ENCODE measurements at regions not wholly inside any gene's neighbourhood (a gene's known extent, or its start where the extent isn't known, plus 50 kb on each side); places are given as distances from the start of the nearest gene placed in this dataset.

DNA sequence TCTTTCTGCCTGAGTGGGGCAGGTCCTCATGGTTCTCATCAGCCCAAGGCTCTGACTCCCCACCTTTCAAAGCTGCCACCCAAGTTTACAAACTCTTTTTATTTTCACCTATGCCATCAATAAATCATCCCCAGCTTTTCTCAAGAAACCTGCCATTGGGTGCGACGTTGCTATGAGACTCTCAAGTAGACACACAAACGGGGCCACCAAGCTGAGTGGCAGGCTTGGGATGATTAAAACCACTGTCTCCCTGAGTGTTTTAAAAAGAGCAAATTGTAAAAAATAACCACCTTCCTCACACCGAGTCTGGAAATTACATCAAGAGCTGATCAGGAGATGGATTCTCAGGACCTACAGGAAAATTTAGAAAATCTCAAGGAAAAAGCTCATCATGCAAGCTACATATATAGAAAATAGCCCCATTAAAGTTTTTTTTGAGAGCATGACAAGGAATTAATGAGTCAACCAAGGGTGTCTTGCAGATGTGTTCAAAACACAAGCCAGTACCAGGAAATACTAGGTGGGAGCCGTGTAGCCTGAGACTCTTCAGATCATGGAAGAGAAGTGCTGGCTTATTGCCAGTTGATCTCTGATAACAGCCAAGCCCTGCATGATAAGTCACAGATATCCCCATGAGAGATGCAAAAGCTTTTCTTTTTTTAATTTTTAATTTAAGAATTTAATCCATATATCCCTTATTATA, 158.4 kb upstream of the BACE2 start:
- intact Hi-C loops (cut with DNase I), result no loop called here
- no peaks in the 10 kb centered on the region for H3K4me1 ChIP-seq
- TF ChIP-seq POLR2AphosphoS5 (IDR thresholded peaks at IDR 0.05), result no peak
- no peak for TF ChIP-seq CTCF (IDR thresholded peaks at IDR 0.05)
- no peak for TF ChIP-seq POLR2A (IDR thresholded peaks at IDR 0.05; ENCODE audit: low read depth)
- no peak for TF ChIP-seq EP300 (IDR thresholded peaks at IDR 0.05)
- H3K4me3 ChIP-seq, result no peak overlapping the region
- peaks cover 0 to 26% (median 0%) of the 10 kb centered on the region in 4 donors for H3K27me3 ChIP-seq
- no peaks in the 10 kb centered on the region for H3K36me3 ChIP-seq
- 48% methylated on average over 5 of the region's 5 CpGs for WGBS
- H3K9me3 ChIP-seq, result peaks cover 0 to 15% (median 0%) of the 10 kb centered on the region in 4 donors
- no peak overlapping the region for H3K27ac ChIP-seq (replicated peaks in 1 of 4)
- no peak for DNase-seq (ENCODE audit: extremely low spot score)

GRCh38 chr21:41010101-41010435, 157.9 kb upstream of the BACE2 start:
- Histone ChIP-seq H3K27ac (replicated peaks in 1 of 4) (no peak overlapping the region), H3K4me1 (no peaks in the 10 kb centered on the region), H3K9me3 (peaks cover 0 to 15% (median 0%) of the 10 kb centered on the region in 4 donors), H3K4me3 (no peak overlapping the region), H3K27me3 (peaks cover 0 to 26% (median 0%) of the 10 kb centered on the region in 4 donors), H3K36me3 (no peaks in the 10 kb centered on the region)
- DNase-seq (ENCODE audit: extremely low spot score), result no peak
- intact Hi-C loops (cut with DNase I), result no loop called here
- WGBS, result 63% methylated on average over 6 of the region's 6 CpGs
- TF ChIP-seq POLR2AphosphoS5 (IDR thresholded peaks at IDR 0.05) (no peak), CTCF (IDR thresholded peaks at IDR 0.05) (no peak), POLR2A (IDR thresholded peaks at IDR 0.05; ENCODE audit: low read depth) (no peak), EP300 (IDR thresholded peaks at IDR 0.05) (no peak)

DNA sequence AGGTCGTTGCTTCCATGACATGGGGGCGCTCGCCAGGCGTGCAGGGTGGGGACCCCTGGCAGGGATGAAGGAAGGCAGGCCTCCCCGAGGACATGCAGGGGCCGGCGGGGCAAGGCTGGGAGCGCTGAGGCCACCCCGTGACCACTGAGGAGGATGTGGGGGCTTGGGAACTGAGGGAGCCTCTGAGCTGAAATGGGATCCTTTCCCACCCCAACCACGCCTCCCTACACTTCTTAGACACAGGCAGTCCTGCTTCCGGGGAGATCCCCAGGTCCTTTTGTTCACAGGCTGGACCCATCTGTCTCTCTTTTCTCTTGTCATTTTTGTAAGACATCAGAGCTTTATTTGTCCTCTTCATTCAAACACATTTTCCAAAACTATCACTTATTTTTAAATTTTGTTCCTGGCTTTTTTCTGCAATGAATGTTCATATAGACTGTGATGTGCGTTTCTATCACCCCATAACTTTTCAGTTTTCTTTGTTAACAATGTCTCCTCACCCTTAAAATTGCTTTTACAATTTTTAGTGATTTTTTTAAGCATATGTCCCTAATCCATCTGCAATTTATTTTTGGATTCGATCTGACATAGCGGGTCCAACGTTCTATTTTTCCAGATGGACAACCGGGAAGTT, 156.7 kb upstream of the BACE2 start:
- 58% methylated on average over 16 of the region's 16 CpGs for WGBS
- intact Hi-C loops (cut with DNase I), result no loop called here
- no peak for DNase-seq (ENCODE audit: extremely low spot score)
- H3K27me3 ChIP-seq, result peaks cover 0 to 26% (median 0%) of the 10 kb centered on the region in 4 donors
- no peak overlapping the region for H3K4me3 ChIP-seq
- H3K27ac ChIP-seq (replicated peaks in 1 of 4), result no peak overlapping the region
- H3K36me3 ChIP-seq, result no peaks in the 10 kb centered on the region
- peaks cover 0 to 15% (median 0%) of the 10 kb centered on the region in 4 donors for H3K9me3 ChIP-seq
- TF ChIP-seq POLR2A (IDR thresholded peaks at IDR 0.05; ENCODE audit: low read depth), result no peak
- TF ChIP-seq EP300 (IDR thresholded peaks at IDR 0.05), result no peak
- TF ChIP-seq CTCF (IDR thresholded peaks at IDR 0.05), result no peak
- TF ChIP-seq POLR2AphosphoS5 (IDR thresholded peaks at IDR 0.05), result no peak
- H3K4me1 ChIP-seq, result no peaks in the 10 kb centered on the region

DNA sequence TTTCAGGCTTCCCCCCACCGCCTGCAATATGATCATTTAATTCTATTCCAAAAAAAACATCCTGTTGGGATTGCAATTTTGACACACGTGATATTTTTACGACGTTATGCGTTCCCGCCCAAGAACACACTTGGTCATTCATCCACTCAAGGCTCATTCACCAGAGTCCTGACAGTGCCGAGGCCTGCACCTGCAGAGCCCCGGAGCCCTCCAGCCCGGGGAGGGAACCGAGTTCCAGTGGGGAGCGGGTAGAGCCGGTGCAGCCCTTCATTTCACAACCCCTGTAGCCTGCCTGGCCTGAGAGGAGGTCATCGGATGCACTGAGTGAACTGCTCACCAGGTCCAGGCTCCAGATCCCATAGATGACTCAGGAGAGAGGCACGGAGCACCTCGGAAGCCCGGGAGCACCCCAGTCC, 156.0 kb upstream of the BACE2 start:
- Histone ChIP-seq H3K36me3 (no peaks in the 10 kb centered on the region), H3K27ac (replicated peaks in 1 of 4) (no peak overlapping the region), H3K4me1 (no peaks in the 10 kb centered on the region), H3K4me3 (no peak overlapping the region), H3K27me3 (peaks cover 0 to 26% (median 0%) of the 10 kb centered on the region in 4 donors), H3K9me3 (peaks cover 0 to 13% (median 0%) of the 10 kb centered on the region in 4 donors)
- no peak for DNase-seq (ENCODE audit: extremely low spot score)
- WGBS, result 76% methylated on average over 16 of the region's 16 CpGs
- intact Hi-C loops (cut with DNase I), result no loop called here
- no peak for TF ChIP-seq CTCF (IDR thresholded peaks at IDR 0.05)
- no peak for TF ChIP-seq EP300 (IDR thresholded peaks at IDR 0.05)
- TF ChIP-seq POLR2AphosphoS5 (IDR thresholded peaks at IDR 0.05), result no peak
- no peak for TF ChIP-seq POLR2A (IDR thresholded peaks at IDR 0.05; ENCODE audit: low read depth)
